Ectodermal cell (in vitro differentiated cells): ENCODE measurements at regions not wholly inside any gene's neighbourhood (a gene's known extent, or its start where the extent isn't known, plus 50 kb on each side); places are given as distances from the start of the nearest gene placed in this dataset.
"Not testable (repeated sequence)": the region's sequence is repeated elsewhere in the genome, so short reads cannot be mapped to it uniquely, and the experiment has no call there.

Experiments
- H3K27ac ChIP-seq: 2 replicates; pipeline ENCODE4 v1.7.0; 2013; ENCODE audit warnings: mild to moderate bottlenecking, low read depth, low read length; ENCODE audit not compliant: insufficient read depth, poor library complexity, severe bottlenecking
- H3K27me3 ChIP-seq: 2 replicates; pipeline ENCODE4 v1.7.0; 2013; ENCODE audit warnings: mild to moderate bottlenecking, low read length; ENCODE audit not compliant: insufficient read depth, control insufficient read depth, poor library complexity, severe bottlenecking
- H3K36me3 ChIP-seq: one replicate; pipeline ENCODE4 v1.7.0; 2013; ENCODE audit warnings: low read length; ENCODE audit not compliant: control insufficient read depth, insufficient read depth
- H3K4me1 ChIP-seq: one replicate; pipeline ENCODE4 v1.7.0; 2013; ENCODE audit warnings: low read length; ENCODE audit not compliant: control insufficient read depth, insufficient read depth
- H3K4me3 ChIP-seq: 2 replicates; pipeline ENCODE4 v1.7.0; 2013; ENCODE audit warnings: low read depth, low read length, control low read depth; ENCODE audit not compliant: insufficient read depth
- H3K9me3 ChIP-seq: 2 replicates; pipeline ENCODE4 v1.7.0; 2013; ENCODE audit warnings: mild to moderate bottlenecking, low read length, moderate library complexity; ENCODE audit not compliant: control insufficient read depth
- WGBS, 2 experiments: methylation state at CpG; one replicate each; pipeline ENCODE4 v1.1.7; 2013; ENCODE audit warnings: missing lambda C conversion rate in 2 of 2; 5-methylcytosine and 5-hydroxymethylcytosine counted together

DNA sequence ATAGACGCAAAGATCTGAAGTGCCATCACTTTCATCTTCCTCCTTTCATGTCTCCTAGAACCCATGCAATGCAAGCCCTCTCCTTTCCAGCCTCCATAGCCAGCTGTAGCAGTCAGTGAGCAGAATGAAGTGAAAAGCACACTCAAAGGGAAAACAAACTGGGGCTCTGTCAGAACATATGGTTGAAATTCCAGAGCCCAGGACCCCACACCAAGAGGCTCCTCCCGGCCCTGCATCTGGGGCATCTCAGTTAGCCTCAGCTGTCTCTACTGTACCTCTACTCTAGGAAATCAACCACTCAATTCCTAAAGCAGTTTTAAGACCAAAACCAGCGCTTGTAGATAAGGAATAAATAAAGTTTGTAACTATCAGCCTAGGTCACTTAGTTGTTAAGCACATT, 73.8 kb upstream of the P3H2 start:
- Histone ChIP-seq H3K27ac (no peak overlapping the region), H3K4me3 (no peak overlapping the region), H3K9me3 (no peaks in the 10 kb centered on the region), H3K36me3 (no peaks in the 10 kb centered on the region), H3K27me3 (no peaks in the 10 kb centered on the region), H3K4me1 (no peaks in the 10 kb centered on the region)
- WGBS, 2 experiments = 55 to 68% methylated on average over 2 to 3 of the region's 3 CpGs

DNA sequence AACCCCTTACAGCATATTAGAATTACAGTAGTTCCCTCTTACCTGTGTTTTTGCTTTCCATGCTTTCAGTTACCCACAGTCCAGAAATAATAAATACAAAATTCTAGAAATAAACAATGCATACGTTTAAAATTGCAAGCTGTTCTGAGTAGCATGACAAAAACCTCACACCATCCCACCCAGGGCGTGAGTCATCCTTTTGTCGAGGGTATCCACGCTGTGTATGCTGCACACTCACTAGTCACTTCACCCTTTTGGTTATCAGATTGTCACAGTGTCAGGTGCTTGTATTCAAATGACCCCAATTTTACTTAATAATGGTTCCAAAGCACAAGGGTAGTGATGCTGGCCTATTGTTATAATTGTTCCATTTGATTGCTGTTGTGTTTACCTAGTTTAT, 72.5 kb upstream of the P3H2 start:
- H3K27ac ChIP-seq = no peak overlapping the region
- H3K27me3 ChIP-seq = no peaks in the 10 kb centered on the region
- H3K4me3 ChIP-seq = no peak overlapping the region
- H3K4me1 ChIP-seq = no peaks in the 10 kb centered on the region
- H3K36me3 ChIP-seq = no peaks in the 10 kb centered on the region
- WGBS, 2 experiments = 68 to 74% methylated on average over 4 of the region's 4 CpGs
- H3K9me3 ChIP-seq = no peaks in the 10 kb centered on the region

DNA sequence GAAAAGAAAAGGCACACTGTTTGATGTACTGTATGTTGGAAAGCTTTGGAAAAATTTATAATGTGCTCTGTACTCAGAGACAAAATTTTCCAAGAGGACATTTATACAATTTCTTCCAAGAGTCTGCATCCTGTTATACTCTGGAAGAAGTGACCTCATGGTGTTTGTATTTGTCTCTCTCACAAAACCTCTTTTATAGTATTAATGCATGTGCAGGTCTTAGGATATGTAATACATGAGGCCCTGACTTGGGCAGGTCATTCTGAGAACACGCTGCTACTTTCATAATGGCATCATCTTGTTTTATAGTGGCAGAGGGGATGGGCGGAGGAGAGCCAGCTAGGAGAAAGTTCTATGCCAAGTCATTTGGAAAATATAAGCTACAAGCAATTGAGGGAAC, 72.0 kb upstream of the P3H2 start:
- Histone ChIP-seq H3K4me3 (no peak overlapping the region), H3K27me3 (no peaks in the 10 kb centered on the region), H3K9me3 (no peaks in the 10 kb centered on the region), H3K27ac (no peak overlapping the region), H3K36me3 (no peaks in the 10 kb centered on the region), H3K4me1 (no peaks in the 10 kb centered on the region)
- WGBS, 2 experiments = 94 to 97% methylated on average over 2 of the region's 2 CpGs

DNA sequence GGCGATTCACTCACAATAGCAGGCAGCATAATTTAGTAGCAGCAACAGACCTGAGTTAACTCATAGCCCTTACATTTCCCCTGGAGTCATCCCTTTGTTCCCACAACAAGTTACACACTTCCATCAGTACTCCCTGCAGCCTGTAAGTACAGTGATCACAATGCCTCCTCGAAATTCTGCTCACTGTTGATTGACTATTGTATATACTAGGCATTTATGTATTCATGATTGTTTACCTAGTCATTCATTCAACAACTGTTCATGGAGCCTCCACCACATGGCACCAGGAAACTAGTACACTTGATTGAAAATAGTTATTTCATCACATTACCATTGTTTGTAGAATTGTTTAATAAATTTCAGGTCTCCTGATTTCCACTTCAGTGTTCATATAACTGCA, 71.4 kb upstream of the P3H2 start:
- no peaks in the 10 kb centered on the region for H3K36me3 ChIP-seq
- no peaks in the 10 kb centered on the region for H3K4me1 ChIP-seq
- H3K9me3 ChIP-seq = no peaks in the 10 kb centered on the region
- H3K4me3 ChIP-seq = no peak overlapping the region
- no peaks in the 10 kb centered on the region for H3K27me3 ChIP-seq
- H3K27ac ChIP-seq = no peak overlapping the region
- 87 to 90% methylated on average over 2 of the region's 2 CpGs for WGBS, 2 experiments

DNA sequence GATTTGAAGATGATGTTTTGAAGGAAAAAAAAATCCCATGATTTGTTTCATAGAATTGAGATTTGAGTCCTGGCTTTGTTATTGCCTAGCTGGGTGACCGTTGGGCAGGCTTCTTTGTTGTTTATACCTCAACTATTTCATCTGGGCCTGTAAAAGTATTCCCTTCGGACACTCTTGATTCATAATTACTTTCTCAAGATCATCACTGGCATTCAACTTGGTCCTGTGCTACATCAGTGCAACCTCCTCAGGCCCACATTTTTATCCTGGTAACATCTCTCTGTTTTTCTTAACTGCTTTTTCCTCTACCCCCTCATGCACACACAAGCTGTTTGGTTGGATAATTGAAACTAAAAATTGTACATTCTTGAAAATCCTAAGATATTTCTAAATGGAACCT, 67.5 kb upstream of the P3H2 start:
- no peaks in the 10 kb centered on the region for H3K36me3 ChIP-seq
- H3K9me3 ChIP-seq = no peaks in the 10 kb centered on the region
- H3K4me3 ChIP-seq = no peak overlapping the region
- no peaks in the 10 kb centered on the region for H3K27me3 ChIP-seq
- no peak overlapping the region for H3K27ac ChIP-seq
- peaks cover 1% of the 10 kb centered on the region for H3K4me1 ChIP-seq
- 79 to 96% methylated on average over 2 of the region's 2 CpGs for WGBS, 2 experiments

DNA sequence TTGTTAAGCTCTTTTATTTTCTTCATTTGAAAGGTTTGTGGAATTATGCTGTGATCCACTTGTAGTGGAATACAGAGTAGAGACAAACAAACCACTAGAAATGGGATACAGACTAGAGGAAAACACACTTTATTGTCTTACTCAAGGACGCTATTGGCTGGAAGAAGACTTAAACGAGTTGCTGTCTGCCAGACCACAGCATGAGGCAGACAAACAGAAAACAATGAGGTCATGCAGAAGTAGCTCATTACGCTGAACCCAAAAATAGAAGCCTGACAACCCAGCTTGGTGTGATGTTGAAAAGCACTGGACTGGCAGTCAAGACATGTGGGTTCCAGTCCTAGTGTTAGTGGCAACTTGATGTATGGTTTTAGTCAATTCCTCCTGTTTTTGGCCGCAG, 62.4 kb upstream of the P3H2 start:
- Histone ChIP-seq H3K27ac (no peak overlapping the region), H3K27me3 (no peaks in the 10 kb centered on the region), H3K4me1 (peaks cover 6% of the 10 kb centered on the region), H3K36me3 (no peaks in the 10 kb centered on the region), H3K9me3 (no peaks in the 10 kb centered on the region), H3K4me3 (no peak overlapping the region)
- 32 to 56% methylated on average over 3 to 4 of the region's 4 CpGs for WGBS, 2 experiments

DNA sequence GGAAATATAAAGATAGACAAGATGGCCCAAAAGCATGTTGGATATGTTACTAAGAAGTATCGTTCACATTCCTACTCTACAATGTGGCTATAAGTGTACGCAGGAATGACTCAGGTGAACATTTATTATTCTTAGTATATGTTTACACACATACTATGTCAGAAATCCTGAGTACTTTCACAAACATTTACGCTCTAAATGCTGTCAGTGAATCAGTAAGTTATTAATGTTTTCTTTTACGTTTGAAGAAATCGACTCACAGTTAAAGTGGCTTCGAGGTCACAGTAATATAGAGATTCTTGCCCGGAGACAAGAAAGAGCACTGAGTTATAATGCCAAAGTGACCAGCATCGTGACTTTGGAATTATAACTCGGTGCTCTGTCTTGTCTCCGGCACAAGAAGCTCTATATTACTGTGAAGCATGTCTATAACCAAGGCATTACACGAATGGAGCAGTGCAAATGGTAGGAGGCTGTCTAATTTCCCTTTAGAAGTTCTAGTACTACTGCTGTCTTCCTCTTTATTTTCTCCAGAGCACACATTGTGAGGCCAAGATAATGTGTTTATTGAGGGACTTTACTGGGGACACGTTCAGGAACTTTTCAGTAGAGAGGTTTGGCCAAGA, 61.8 kb upstream of the P3H2 start:
- no peak overlapping the region for H3K27ac ChIP-seq
- no peaks in the 10 kb centered on the region for H3K9me3 ChIP-seq
- 94 to 96% methylated on average over 11 to 12 of the region's 12 CpGs for whole genome bisulfite sequencing, 2 experiments
- H3K4me3 ChIP-seq = no peak overlapping the region
- no peaks in the 10 kb centered on the region for H3K27me3 ChIP-seq
- H3K36me3 ChIP-seq = no peaks in the 10 kb centered on the region
- H3K4me1 ChIP-seq = peaks cover 6% of the 10 kb centered on the region

DNA sequence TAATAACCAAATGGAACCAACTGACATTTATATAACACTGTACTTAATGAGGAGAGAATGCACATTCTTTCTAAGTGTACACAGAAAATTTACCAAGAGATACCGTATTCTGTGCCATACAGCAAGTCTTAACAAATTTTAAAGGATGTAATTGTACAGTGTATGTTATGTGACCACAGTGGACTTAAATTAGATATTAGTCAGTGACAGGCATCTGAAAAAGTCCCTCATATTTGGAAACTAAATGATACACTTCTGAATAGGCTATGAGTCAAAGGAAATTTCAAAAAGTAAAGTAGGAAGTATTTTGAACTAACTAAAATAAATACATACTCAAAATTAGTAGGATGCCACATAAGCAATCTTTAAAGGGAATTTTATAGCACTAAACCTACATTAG, 59.6 kb upstream of the P3H2 start:
- no peaks in the 10 kb centered on the region for H3K36me3 ChIP-seq
- H3K4me1 ChIP-seq = peaks cover 6% of the 10 kb centered on the region
- 100% methylated on average over 1 of the region's 1 CpG for WGBS, 2 experiments
- H3K4me3 ChIP-seq = no peak overlapping the region
- no peaks in the 10 kb centered on the region for H3K9me3 ChIP-seq
- H3K27me3 ChIP-seq = no peaks in the 10 kb centered on the region
- H3K27ac ChIP-seq = no peak overlapping the region

DNA sequence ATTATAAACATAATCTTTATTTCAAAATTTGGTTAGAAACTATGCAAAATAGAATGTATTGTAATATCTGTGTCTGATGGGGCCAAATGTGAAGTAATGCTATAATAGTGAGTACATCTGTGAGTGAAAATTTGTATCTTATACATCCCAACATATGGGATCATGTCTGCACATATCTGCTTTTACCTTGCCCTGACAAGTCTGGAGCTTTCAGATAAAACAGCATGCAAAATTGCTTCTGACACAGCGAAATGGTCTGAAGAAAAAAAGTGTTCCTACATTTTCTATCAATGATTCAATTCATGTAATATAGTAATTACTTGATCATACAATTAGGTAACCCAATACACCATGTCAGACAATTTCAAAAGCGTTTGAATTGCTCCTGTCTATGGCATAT, 58.1 kb upstream of the P3H2 start:
- H3K9me3 ChIP-seq = no peaks in the 10 kb centered on the region
- no peak overlapping the region for H3K4me3 ChIP-seq
- no peaks in the 10 kb centered on the region for H3K27me3 ChIP-seq
- peaks cover 6% of the 10 kb centered on the region for H3K4me1 ChIP-seq
- H3K27ac ChIP-seq = no peak overlapping the region
- WGBS, 2 experiments = 100% methylated on average over 1 of the region's 2 CpGs
- no peaks in the 10 kb centered on the region for H3K36me3 ChIP-seq

DNA sequence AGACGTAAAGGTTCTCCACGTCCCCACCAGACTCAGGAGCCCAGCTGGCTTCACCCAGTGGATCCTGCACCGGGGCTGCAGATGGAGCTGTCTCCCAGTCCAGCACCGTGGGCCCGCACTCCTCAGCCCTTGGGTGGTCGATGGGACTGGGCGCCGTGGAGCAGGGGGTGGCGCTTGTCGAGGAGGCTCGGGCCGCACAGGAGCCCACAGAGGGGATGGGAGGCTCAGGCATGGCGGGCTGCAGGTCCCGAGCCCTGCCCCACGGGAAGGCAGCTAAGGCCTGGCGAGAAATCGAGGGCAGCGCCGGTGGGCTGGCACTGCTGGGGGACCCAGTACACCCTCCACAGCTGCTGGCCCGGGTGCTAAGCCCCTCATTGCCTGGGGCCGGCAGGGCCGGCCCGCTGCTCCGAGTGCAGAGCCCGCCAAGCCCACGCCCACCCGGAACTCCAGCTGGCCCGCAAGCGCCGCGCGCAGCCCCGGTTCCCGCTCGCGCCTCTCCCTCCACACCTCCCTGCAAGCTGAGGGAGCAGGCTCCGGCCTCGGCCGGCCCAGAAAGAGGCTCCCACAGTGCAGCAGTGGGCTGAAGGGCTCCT, 56.3 kb upstream of the P3H2 start:
- 94% methylated on average over 35 to 39 of the region's 39 CpGs for WGBS, 2 experiments
- H3K36me3 ChIP-seq, H3K4me1 ChIP-seq, H3K27me3 ChIP-seq, H3K27ac ChIP-seq, H3K9me3 ChIP-seq, H3K4me3 ChIP-seq: not testable (repeated sequence)

DNA sequence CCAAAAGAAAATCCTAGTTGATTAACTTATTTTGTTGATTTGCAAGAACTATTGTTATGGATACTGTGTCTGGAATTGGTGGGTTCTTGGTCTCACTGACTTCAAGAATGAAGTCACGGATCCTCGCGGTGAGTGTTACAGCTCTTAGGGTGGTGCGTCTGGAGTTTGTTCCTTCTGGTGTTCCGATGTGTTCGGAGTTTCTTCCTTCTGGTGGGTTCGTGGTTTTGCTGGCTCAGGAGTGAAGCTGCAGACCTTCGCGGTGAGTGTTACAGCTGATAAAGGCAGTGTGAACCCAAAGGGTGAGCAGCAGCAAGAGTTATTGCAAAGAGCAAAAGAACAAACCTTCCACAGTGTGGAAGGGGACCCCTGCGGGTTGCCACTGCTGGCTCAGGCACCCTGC, 55.4 kb upstream of the P3H2 start:
- not testable (repeated sequence) for H3K36me3 ChIP-seq, H3K9me3 ChIP-seq, H3K4me3 ChIP-seq, H3K27me3 ChIP-seq, H3K27ac ChIP-seq, H3K4me1 ChIP-seq
- 91% methylated on average over 10 of the region's 10 CpGs for WGBS, 2 experiments
